ENCODE measurements at regions not wholly inside any gene's neighbourhood (a gene's known extent, or its start where the extent isn't known, plus 50 kb on each side); places are given as distances from the start of the nearest gene placed in this dataset.

DNA sequence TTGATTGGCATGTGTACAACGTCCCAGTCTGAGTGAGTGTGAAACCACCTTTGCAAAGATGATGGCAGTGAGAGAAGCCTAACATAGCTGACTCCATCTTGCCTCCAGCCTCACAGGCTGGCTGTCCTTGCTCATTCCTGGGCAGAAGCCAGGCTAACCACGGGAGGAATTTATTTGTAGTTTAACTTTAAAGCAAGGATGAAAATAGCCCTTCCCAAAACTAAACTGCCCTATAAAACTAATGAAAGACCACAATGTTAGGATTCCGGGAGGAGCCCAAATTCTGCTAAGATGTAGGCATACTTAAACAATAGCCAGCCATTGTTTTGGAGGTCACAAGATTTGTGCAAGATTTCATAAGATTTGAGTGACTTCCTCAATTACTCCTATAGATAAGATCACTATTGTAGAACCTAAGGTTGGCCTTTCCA is 96.6 kb upstream of the LSM14A start:
- WGBS, 5 donors: 21 to 42% (median 29%) methylated on average over 3 of the region's 3 CpGs

DNA sequence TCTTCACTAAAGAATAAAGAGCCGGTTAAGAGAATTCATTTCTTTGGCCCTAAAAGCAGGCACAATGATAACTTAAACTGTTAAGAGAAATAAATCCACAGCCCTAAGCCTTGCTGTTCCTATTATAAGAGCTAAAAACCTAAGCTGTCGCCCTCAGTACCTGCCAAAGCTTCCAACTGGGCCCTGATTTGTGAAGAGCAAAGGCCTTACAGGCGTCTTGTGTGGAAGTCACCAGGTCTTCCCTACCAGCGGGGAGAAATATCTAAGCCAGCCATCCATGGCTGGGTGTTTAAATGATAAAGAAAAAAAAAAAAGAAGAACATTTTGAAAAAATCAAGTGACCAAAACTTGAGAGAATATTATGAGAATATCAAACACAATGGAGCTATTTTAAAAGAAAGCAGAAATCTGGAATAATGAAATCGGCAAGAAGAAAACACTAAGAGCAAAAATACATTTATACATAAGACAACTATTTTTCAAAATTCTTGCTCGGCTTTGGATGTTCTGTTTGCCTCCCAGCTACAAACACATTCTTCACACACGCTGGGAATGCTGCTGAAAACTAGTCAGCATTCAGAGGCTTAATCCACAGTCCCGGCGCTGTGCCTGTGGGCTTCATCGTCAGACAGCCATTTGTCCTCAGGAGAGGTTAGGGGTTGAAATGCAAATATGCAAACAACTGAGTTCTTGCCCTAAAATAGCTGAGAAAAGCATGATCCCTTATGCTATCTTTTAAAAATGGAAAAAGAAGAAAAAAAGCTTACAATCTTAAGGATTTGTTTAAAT is 89.8 kb upstream of the LSM14A start:
- H3K36me3 ChIP-seq: no peaks in the 10 kb centered on the region
- DNase-seq: peak in 1 of 2 donors; percentile 31
- H3K4me3 ChIP-seq: no peak overlapping the region
- peak overlapping the region in 1 of 5 donors; percentile 46 for H3K27ac ChIP-seq
- H3K27me3 ChIP-seq: peaks cover 0 to 15% (median 0%) of the 10 kb centered on the region in 3 donors
- H3K9me3 ChIP-seq: no peaks in the 10 kb centered on the region
- intact Hi-C loops (cut with DNase I; ENCODE audit: low total_unique reads): no loop called here
- TF ChIP-seq POLR2AphosphoS5 (IDR thresholded peaks at IDR 0.05) (no peak), POLR2A (IDR thresholded peaks at IDR 0.05) (no peak), EP300 (IDR thresholded peaks at IDR 0.05) (no peak)
- TF ChIP-seq, protein P1, sequence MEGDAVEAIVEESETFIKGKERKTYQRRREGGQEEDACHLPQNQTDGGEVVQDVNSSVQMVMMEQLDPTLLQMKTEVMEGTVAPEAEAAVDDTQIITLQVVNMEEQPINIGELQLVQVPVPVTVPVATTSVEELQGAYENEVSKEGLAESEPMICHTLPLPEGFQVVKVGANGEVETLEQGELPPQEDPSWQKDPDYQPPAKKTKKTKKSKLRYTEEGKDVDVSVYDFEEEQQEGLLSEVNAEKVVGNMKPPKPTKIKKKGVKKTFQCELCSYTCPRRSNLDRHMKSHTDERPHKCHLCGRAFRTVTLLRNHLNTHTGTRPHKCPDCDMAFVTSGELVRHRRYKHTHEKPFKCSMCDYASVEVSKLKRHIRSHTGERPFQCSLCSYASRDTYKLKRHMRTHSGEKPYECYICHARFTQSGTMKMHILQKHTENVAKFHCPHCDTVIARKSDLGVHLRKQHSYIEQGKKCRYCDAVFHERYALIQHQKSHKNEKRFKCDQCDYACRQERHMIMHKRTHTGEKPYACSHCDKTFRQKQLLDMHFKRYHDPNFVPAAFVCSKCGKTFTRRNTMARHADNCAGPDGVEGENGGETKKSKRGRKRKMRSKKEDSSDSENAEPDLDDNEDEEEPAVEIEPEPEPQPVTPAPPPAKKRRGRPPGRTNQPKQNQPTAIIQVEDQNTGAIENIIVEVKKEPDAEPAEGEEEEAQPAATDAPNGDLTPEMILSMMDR (IDR thresholded peaks at IDR 0.05): no peak
- WGBS, 5 donors: 46 to 53% (median 49%) methylated on average over 10 of the region's 10 CpGs
- H3K4me1 ChIP-seq: no peaks in the 10 kb centered on the region

More for the DNA sequence above, 96.6 kb upstream of the LSM14A start:
- no peak overlapping the region for H3K4me3 ChIP-seq
- no peaks in the 10 kb centered on the region for H3K9me3 ChIP-seq
- DNase-seq: no peak
- TF ChIP-seq POLR2AphosphoS5 (IDR thresholded peaks at IDR 0.05) (no peak), EP300 (IDR thresholded peaks at IDR 0.05) (no peak), POLR2A (IDR thresholded peaks at IDR 0.05) (no peak)
- TF ChIP-seq, protein P1 (IDR thresholded peaks at IDR 0.05): no peak
- H3K36me3 ChIP-seq: no peaks in the 10 kb centered on the region
- intact Hi-C loops (cut with DNase I; ENCODE audit: low total_unique reads): no loop called here
- H3K27me3 ChIP-seq: peaks cover 0 to 17% (median 0%) of the 10 kb centered on the region in 3 donors
- H3K27ac ChIP-seq: no peak overlapping the region
- H3K4me1 ChIP-seq: no peaks in the 10 kb centered on the region

DNA sequence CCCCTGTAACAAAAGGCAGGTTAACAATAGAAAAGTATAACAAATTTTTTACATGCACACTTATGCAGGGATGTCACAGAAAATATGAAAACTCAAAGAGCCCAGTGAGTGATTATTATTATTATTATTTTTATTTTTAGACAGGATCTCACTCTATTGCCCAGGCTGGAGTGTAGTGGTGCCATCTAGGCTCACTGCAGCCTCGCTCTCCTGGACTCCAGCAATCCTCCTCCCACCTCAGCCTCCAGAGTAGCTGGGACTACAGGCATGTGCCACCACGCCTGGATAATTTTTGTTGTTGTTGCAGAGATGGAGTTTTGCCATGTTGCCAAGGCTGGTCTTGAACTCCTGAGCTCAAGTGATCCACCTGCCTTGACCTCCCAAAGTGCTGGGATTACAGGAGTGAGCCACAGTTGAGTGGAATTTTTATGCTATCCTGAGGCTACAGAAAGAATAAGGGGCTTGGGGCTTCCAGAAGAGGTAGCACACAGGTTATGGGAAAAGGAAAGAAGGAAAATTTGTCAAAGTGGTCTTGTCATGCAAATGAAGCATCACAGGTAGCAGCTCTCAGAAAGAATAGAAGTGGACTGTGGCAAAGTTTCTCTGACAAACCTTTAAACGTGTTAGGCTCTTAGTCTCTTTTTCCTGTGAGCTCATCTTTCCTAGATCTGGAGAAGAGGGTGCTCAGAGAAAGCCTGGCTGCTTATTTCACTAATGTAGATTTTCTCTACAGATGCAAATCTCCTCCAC is 87.7 kb upstream of the LSM14A start:
- Histone ChIP-seq H3K9me3 (no peaks in the 10 kb centered on the region), H3K27ac (no peak overlapping the region), H3K4me1 (no peaks in the 10 kb centered on the region), H3K27me3 (peaks cover 0 to 15% (median 0%) of the 10 kb centered on the region in 3 donors), H3K4me3 (no peak overlapping the region), H3K36me3 (no peaks in the 10 kb centered on the region)
- TF ChIP-seq POLR2A (IDR thresholded peaks at IDR 0.05): no peak
- no peak for TF ChIP-seq EP300 (IDR thresholded peaks at IDR 0.05)
- no peak for TF ChIP-seq POLR2AphosphoS5 (IDR thresholded peaks at IDR 0.05)
- TF ChIP-seq, protein P1 (IDR thresholded peaks at IDR 0.05): no peak
- 43 to 64% (median 53%) methylated on average over 3 of the region's 3 CpGs for WGBS, 5 donors
- DNase-seq: no peak
- intact Hi-C loops (cut with DNase I; ENCODE audit: low total_unique reads): no loop called here

DNA sequence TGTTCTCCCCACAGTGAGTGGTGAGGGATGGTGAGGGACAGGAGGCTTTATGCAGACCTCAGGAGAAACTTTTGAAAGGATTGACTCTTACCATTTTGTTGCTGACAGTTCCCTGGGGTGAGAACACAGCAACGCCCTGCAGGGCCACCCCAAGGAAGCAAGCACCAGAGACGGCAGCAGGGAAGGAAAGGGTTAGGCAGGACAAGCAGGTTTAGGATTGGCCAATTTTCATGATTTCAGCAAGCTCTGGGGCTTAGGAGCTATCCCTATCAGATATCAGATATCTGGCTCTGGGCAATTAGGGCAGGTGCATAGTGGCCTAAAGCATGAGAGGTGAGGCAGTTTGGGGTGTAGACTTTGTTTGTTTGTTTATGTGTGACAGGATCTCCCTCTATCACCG is 87.0 kb upstream of the LSM14A start:
- WGBS, 5 donors: 34 to 68% (median 40%) methylated on average over 2 to 3 of the region's 3 CpGs
- intact Hi-C loops (cut with DNase I; ENCODE audit: low total_unique reads): no loop called here

More for the DNA sequence above, 87.0 kb upstream of the LSM14A start:
- DNase-seq: no peak
- no peaks in the 10 kb centered on the region for H3K36me3 ChIP-seq
- H3K4me3 ChIP-seq: no peak overlapping the region
- peaks cover 0 to 15% (median 0%) of the 10 kb centered on the region in 3 donors for H3K27me3 ChIP-seq
- TF ChIP-seq POLR2A (IDR thresholded peaks at IDR 0.05) (no peak), POLR2AphosphoS5 (IDR thresholded peaks at IDR 0.05) (no peak), EP300 (IDR thresholded peaks at IDR 0.05) (no peak)
- TF ChIP-seq, protein P1 (IDR thresholded peaks at IDR 0.05): no peak
- H3K27ac ChIP-seq: no peak overlapping the region
- H3K4me1 ChIP-seq: no peaks in the 10 kb centered on the region
- no peaks in the 10 kb centered on the region for H3K9me3 ChIP-seq

All from stomach (tissue), 8 donors.